Keratinocyte (primary cell): ENCODE measurements at regions not wholly inside any gene's neighbourhood (a gene's known extent, or its start where the extent isn't known, plus 50 kb on each side); places are given as distances from the start of the nearest gene placed in this dataset.

Source experiments
- DNase-seq: peaks from one replicate; pipeline ENCODE4 v3.0.0-alpha.2; 2011; ENCODE audit warnings: low read depth, missing footprints, low spot score
- FAIRE-seq: peaks from 2 replicates; lab custom pipeline; 2011; peaks lifted over from hg19 to GRCh38; lab: Jason Lieb, UNC
- H2AFZ ChIP-seq: 2 replicates; pipeline ENCODE4 v1.6.0; 2012; ENCODE audit warnings: low read length, control low read depth, inconsistent platforms; ENCODE audit not compliant: control insufficient read depth
- H3K27ac ChIP-seq: 2 replicates; pipeline ENCODE4 v1.5.1; 2011; ENCODE audit warnings: low read length; ENCODE audit not compliant: control insufficient read depth, insufficient read depth
- H3K27me3 ChIP-seq: 3 replicates; pipeline ENCODE4 v1.6.0; 2011; ENCODE audit warnings: low read length; ENCODE audit not compliant: control insufficient read depth, insufficient read depth; ENCODE audit errors: extremely low read depth
- H3K36me3 ChIP-seq, 2 experiments: 2 replicates in 1 of 2; 3 replicates in 1 of 2; pipeline ENCODE4 v1.5.1; 2011; ENCODE audit warnings: low read length in 2 of 2, mild to moderate bottlenecking in 1 of 2; ENCODE audit not compliant: control insufficient read depth in 2 of 2, insufficient read depth in 2 of 2; ENCODE audit errors: extremely low read depth in 1 of 2
- H3K4me1 ChIP-seq: 3 replicates; pipeline ENCODE4 v1.5.1; 2011; ENCODE audit warnings: low read length; ENCODE audit not compliant: control insufficient read depth, insufficient read depth; ENCODE audit errors: extremely low read depth
- H3K4me2 ChIP-seq: 3 replicates; pipeline ENCODE4 v1.6.0; 2011; ENCODE audit warnings: low read depth, low read length; ENCODE audit not compliant: control insufficient read depth, insufficient read depth; ENCODE audit errors: extremely low read depth
- H3K4me3 ChIP-seq, 3 experiments: fragments of 200-600 bp in 1 of 3; sonication (generic) in 1 of 3; 2 replicates in 2 of 3; 3 replicates in 1 of 3; pipeline ENCODE4 v1.5.1; 2011 to 2016; ENCODE audit warnings: low read length in 3 of 3, mild to moderate bottlenecking in 3 of 3, control low read depth in 2 of 3, inconsistent platforms in 1 of 3, low read depth in 1 of 3, mixed read lengths in 1 of 3, mixed run types in 1 of 3, moderate library complexity in 1 of 3; ENCODE audit not compliant: control insufficient read depth in 2 of 3, insufficient read depth in 2 of 3; ENCODE audit errors: extremely low read depth in 1 of 3
- H3K79me2 ChIP-seq: 2 replicates; pipeline ENCODE4 v1.6.0; 2012; ENCODE audit warnings: low read length; ENCODE audit not compliant: control insufficient read depth, insufficient read depth
- H3K9ac ChIP-seq: 3 replicates; pipeline ENCODE4 v1.6.0; 2011; ENCODE audit warnings: low read length; ENCODE audit not compliant: control insufficient read depth, insufficient read depth; ENCODE audit errors: extremely low read depth
- H3K9me1 ChIP-seq: 3 replicates; pipeline ENCODE4 v1.6.0; 2011; ENCODE audit warnings: low read length; ENCODE audit not compliant: control insufficient read depth, insufficient read depth; ENCODE audit errors: extremely low read depth
- H3K9me3 ChIP-seq: 2 replicates; pipeline ENCODE4 v1.5.1; 2012; ENCODE audit warnings: low read depth, low read length; ENCODE audit not compliant: control insufficient read depth
- H4K20me1 ChIP-seq: 3 replicates; pipeline ENCODE4 v1.6.0; 2011; ENCODE audit warnings: low read length; ENCODE audit not compliant: control insufficient read depth, insufficient read depth; ENCODE audit errors: extremely low read depth
- CTCF ChIP-seq, 3 experiments: IDR thresholded peaks in 1 of 3; conservative IDR thresholded peaks in 1 of 3; optimal IDR thresholded peaks in 1 of 3; 2 replicates in 2 of 3; 3 replicates in 1 of 3; pipeline versions ENCODE3 to v1.5.1; 2011; ENCODE audit warnings: low read length in 3 of 3, mild to moderate bottlenecking in 3 of 3, moderate library complexity in 2 of 3, control low read depth in 1 of 3, inconsistent platforms in 1 of 3; ENCODE audit not compliant: insufficient read depth in 2 of 3; ENCODE audit errors: extremely low read depth in 1 of 3
- EZH2 ChIP-seq: IDR thresholded peaks from one replicate; pipeline ENCODE4 v1.6.1; 2012; ENCODE audit warnings: inconsistent platforms, mild to moderate bottlenecking, low read length, moderate library complexity
- dilution Hi-C: fragments of 300-500 bp; cut with MboI; formaldehyde crosslinking; loops from one replicate; pipeline ENCODE4 v1.7.0; 2020; ENCODE audit warnings: low sequenced_read_pairs; ENCODE audit not compliant: extremely low pct_ligation_motif_present

- no peak for FAIRE-seq
- no peaks in the 10 kb centered on the region for H3K79me2 ChIP-seq
These were observed 54.9 kb downstream of the PLEKHG1 start for GRCh38 chr6:150654608-150655007.

GRCh38 chr6:150656156-150656555 lies 56.5 kb downstream of the PLEKHG1 start:
- DNase-seq = no peak
- Histone ChIP-seq H3K36me3 (no peaks in the 10 kb centered on the region), H3K4me3 (no peak overlapping the region), H3K4me2 (no peak overlapping the region), H3K9me1 (no peaks in the 10 kb centered on the region), H4K20me1 (no peaks in the 10 kb centered on the region), H3K27ac (no peak overlapping the region), H3K79me2 (no peaks in the 10 kb centered on the region), H3K9ac (no peak overlapping the region), H3K4me1 (peaks cover 7% of the 10 kb centered on the region), H3K27me3 (no peaks in the 10 kb centered on the region), H3K9me3 (no peaks in the 10 kb centered on the region), H2AFZ (no peak overlapping the region)
- dilution Hi-C loops = no loop called here
- FAIRE-seq = no peak
- TF ChIP-seq EZH2 (no peak), CTCF (optimal IDR thresholded peaks at IDR 0.05 in 1 of 3, IDR thresholded peaks at IDR 0.05 in 1 of 3, conservative IDR thresholded peaks at IDR 0.05 in 1 of 3; ENCODE audit: extremely low read depth in 1 of 3, insufficient read depth in 2 of 3, low read length in 3 of 3) (no peak)

More at GRCh38 chr6:150654608-150655007, 54.9 kb downstream of the PLEKHG1 start:
- Histone ChIP-seq H3K4me2 (no peak overlapping the region), H3K36me3 (no peaks in the 10 kb centered on the region), H3K4me3 (no peak overlapping the region), H3K9ac (no peak overlapping the region), H3K4me1 (peaks cover 7% of the 10 kb centered on the region), H2AFZ (no peak overlapping the region), H3K27ac (no peak overlapping the region), H3K27me3 (no peaks in the 10 kb centered on the region), H4K20me1 (no peaks in the 10 kb centered on the region), H3K9me1 (no peaks in the 10 kb centered on the region), H3K9me3 (no peaks in the 10 kb centered on the region)
- no peak for TF ChIP-seq EZH2
- no peak for TF ChIP-seq CTCF (optimal IDR thresholded peaks at IDR 0.05 in 1 of 3, IDR thresholded peaks at IDR 0.05 in 1 of 3, conservative IDR thresholded peaks at IDR 0.05 in 1 of 3; ENCODE audit: extremely low read depth in 1 of 3, insufficient read depth in 2 of 3, low read length in 3 of 3)
- dilution Hi-C loops = no loop called here
- DNase-seq = no peak
